ENCODE measurements at regions not wholly inside any gene's neighbourhood (a gene's known extent, or its start where the extent isn't known, plus 50 kb on each side); places are given as distances from the start of the nearest gene placed in this dataset.

DNA sequence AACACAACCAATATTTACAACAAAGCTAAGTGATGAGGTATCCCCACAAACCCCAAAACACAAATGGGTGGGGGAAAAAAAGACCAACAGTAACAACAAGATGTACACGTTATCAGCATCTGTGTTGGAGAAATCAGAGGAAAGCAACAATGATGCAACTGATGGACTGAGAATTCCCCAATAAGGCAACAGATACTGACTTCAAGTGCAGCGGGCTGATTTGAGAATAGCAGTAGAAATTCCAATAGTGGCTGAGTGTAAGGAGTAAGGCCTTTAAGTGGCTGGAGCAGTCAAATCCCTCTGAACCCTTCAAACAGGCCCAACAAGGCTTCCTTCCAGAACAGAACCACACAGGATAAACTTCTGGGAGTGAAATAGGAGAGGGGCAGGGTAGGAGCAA is 97.6 kb downstream of the TM2D1 start:
- no peak for DNase-seq

DNA sequence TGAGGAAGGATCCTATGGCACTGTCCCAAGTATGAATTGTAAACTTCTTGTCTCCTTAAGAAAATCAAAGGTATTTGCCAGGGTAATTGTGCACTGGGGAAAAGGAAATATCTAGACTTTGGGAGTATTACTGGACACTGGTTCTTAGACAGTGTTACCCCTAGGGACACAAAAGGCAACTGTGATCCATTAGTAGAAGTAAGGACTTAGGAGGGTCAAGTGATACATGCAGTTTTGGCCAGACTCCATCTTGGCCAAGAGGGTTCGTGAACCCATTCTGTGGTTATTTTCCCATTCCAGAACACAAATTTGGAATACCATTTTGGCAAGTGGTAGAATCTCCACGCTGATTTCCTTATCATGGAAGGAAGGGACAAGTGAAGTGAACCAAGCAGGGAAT is 98.1 kb downstream of the TM2D1 start:
- no peak for DNase-seq

DNA sequence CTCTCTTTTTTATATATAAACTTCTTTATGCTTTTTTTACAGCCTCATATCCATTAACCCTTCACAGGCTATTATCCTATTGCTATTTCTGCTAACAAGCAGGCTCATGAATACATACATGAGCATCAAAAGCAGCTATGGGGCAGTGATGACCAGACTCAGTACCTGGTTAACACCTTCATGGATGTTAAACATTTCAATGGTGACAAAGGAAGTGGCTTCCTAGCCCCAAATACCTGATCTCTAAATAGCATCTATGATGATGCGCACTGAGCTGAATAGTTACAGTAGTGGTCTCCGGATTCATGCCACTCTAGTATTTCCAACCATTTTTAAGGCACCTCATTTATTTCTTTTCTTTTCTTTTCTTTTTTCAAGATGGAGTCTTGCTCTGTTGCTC is 101.1 kb downstream of the TM2D1 start:
- DNase-seq, result no peak

DNA sequence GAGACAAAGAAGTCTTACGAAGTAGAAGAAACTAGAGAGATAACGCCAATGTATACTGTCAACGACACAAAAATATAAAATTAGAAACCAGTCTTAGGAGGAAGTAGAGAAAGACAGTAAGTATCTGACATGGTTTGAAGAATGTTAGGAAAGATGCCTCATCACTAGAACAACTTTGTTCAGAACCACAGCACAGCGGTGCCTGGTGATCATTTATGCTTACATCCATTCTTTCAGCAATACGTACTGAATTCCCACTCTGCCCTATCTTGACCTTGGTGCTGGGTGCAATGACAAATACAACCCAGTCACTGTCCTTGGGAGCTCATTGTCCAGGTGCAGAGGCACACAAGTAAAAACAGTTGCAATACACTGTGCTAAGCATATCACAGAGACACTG is 104.4 kb downstream of the TM2D1 start:
- no peak for DNase-seq

DNA sequence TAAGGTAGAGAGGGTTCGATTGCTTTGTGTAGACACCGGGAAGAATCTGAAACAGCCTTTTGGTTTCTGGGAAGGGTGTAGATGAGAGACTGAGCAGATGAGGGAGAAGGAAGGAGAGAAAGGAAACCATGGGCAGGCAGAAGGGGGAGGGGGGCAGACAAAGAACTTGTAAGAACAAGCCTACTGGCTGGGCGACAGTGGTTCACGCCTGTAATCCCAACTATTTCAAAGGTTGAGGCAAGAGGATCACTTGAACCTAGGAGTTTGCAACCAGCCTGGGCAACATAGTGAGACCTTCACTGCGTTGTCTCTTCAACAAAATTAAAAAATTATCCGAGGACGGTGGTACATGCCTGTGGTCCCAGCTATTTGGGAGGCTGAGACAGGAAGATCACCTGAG is 106.2 kb downstream of the TM2D1 start:
- DNase-seq, result no peak

DNA sequence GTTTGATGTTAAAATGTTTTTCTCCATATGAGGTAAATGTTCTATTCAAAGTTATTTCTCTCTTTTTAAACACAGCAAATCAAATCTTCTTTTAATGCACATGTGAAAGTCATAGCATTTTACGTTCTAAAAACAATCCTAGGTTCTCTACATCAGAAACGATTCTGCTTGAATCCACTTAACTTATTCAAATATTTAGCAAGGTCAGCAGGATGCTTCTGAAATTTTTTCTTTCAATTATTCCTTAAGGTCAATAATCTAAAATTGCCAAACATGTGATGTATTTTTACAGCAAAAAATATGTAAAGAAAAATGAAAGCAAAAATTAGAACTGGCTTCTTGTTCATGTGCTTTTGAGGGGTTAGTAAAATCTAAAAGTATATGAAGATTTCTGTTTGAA is 106.7 kb downstream of the TM2D1 start:
- no peak for DNase-seq

DNA sequence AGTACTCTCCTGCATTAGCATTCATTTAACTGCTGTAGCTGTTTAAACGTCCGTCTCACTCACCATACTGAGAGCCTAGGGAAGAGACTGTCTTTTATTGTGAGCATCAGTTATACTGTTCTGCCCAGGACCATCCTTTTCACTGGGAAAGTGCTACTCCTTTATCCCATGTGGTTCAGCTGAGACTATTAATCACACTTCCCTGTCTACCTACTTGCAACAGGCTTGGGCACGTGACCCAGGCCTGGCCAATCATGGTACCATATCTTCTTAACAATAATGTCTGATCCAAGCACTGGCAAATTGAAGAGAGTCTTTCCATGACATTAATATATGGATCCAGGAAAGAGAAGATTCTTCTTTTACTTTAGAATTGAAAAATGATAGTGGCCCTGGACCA is 108.1 kb downstream of the TM2D1 start:
- no peak for DNase-seq

DNA sequence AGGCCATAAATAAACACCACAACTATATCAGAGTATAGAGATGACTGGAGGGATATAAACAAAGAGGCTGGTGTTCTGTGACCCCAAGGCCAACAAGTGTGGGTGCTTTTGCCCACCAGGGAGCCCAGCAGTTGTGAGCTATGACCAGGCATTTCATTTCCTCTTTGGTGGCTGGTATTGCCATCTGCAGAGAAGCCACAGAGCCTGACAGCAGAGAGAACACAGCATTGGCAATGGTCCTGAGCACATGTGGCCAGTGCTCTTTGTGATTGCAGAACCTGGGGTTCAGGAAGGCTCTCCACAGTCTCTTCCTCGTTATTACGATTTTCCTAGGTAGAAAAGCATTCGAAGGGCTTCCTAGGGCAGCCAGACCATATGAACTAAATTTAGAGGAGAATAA is 112.3 kb downstream of the TM2D1 start:
- no peak for DNase-seq

DNA sequence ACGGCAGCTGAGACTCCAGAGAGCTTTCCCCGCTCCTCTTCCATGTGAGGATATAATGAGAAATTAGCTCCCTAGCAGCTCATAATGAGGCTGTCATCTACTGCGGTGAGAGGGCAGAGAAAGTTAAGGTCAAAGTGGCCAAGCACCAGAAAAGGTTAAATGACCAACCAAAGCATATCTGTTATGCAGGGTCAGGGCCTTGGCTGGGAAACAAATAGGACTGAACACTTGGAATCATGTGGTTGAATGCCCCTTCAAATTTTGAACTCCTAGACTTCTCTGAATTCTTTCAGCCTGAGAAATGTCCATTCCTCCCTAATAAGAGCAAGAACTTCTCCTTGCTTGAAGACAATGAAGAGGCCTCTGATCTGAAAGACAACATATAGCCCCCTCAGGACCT is 115.9 kb downstream of the TM2D1 start:
- DNase-seq, result no peak

DNA sequence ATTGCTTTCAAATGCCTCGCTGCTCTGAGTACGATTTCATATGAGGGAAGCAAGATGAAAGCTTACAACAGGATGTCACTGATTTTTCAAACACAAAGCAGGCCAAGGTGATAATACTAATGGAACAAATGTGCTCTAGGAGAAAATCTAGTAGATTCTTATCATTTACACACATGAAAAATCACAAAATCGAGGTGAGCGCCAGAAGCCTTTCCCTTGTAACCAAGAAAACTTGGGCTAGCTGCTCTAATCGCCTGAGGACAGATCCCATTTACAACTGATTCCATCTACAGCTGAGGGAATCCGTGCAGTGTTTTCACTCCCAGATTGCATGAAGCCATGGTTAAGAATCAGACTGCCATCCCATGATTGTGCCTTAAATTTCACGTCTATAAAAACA is 117.5 kb downstream of the TM2D1 start:
- no peak for DNase-seq

DNA sequence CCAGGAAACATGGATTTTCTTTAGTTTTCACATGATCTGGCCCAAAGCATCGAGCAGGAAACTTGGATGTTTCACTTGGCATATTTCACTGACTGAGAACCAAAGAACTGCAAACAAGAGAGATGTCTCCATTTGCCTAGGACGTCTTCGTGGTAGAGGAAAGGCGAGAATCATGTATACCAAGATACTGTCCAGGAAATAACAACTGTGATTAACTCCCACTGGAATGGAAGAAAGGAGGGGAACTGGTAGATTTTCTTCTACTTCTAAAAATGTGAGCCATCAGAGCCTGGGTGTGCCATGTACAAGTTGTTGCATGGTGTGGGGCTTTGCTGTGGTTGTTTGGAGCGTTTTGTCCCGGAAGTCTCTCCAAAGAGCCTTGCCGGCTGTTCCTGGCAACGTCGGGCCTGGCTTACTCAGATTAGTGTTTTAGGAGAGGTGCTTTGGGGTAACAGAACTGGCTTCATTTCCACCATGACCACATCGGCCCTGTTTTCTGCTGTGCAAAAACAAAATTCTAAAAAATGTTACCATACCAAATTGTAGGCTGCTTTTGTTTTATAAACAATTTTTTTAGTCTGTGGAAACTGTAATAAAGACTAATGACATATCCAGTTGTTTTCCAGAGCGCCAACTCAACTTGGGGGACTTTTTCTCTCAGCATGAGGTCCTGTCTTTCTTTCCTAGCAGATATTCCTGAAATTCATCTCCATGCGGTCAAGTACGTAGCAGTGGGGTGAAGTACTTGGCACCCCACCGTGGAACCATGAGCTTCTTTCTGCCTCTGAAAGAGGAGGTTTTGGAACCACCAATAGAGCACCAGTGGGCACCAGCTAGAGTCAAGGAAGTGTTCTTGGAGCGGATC is 118.3 kb downstream of the TM2D1 start:
- no peak for DNase-seq

DNA sequence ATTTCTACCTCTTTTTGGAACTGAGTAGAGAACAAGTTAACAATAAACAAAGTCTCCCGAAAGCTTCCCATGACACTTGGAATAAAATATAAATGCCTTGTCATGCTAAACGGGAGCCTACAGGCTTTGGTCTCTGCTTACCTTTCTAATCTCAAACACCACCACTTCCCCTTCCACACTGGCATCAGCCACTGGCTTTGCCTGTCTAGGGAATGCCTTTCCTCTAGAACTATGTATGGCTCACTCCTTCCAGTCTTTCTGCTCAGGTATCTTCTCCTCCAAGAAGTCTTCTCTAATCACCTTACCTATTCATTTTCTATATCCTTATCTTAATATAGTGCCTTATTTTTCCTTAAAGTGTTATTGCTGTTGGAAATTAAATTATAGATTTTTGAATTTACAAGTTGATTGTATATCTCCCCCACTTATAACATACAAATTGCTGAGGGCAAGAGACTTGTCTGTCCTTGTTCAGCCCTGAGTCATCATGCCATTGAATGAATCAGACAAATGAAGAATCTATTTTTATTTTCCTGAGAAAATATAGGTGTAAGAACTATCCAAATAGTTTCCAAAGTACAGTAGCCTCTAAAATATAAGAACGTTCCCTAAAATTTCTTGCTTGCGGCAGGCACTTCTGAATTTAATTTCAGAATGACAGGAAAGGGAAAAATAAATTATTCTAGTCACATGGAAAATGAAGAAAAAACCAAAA is 119.2 kb downstream of the TM2D1 start:
- DNase-seq, result no peak

DNA sequence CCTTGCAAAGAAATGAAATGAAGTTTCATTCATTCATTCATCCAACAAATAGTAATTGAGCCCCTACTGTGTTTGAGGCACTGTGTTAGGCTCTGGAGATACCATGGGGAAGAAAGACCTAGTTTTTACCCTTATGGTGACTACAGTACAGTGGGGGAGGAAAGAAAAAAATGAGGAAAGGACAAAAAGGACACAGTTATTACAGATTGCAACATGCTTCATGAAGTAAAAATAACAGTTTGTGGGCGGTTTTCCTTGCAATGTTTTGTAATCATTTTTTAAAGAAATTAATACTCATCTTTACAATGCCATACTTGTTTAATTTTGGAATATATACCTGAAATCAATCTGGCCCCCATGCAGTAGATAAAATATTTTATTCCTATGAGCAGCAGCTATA is 120.3 kb downstream of the TM2D1 start:
- no peak for DNase-seq

DNA sequence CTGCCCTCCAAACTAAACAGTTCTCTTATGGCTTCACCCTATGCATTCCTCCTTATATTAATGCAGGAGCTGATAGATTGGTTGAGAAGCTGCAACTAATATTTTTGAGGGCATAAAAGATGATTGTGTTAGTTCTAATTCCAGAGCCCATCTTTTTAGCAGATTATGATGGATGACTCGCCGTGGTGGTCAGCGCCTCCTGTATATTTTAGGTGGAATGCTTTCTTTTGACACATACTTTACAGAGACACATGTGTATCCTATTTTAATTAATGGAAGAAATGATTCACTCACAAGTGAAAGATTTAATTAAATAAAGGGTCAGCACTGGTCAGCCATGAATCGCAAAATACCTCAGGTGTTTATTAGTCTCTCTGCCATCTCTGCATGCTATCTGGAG is 120.7 kb downstream of the TM2D1 start:
- no peak for DNase-seq

DNA sequence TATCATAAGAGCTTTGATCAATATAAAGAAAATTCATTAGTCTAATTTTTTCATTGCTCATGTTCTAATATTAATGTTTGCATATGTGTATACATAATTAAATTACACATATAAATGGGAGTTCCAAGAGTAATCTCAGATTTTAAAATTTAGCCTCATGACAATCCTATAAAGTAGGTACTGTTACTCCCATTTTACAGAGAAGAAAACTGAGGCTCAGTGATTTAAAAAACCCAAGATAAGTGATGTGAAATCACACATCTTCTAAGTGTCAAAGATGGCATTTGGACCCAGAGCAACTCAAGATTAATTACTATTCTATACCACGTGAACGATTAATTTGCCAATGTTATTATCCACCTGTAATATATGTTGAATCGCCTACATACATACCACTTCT is 122.3 kb downstream of the TM2D1 start:
- no peak for DNase-seq

DNA sequence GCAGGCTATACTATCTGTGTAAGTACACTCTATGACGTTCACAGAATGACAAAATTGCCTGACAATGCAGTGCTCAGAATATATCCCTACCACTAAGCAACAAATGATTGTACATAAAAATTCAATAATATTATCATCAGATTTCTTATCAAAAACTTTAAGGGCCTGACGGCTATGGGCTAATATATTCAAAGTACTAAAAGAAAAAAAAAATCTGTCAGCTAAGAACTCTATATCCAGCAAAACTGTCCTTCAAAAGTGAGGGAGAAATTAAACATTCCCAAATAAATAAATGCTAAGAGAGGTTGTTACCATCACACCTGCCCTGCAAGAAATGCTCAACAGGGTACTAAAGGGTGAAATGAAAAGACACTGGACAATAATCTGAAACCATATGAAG is 127.3 kb downstream of the TM2D1 start:
- DNase-seq, result no peak

DNA sequence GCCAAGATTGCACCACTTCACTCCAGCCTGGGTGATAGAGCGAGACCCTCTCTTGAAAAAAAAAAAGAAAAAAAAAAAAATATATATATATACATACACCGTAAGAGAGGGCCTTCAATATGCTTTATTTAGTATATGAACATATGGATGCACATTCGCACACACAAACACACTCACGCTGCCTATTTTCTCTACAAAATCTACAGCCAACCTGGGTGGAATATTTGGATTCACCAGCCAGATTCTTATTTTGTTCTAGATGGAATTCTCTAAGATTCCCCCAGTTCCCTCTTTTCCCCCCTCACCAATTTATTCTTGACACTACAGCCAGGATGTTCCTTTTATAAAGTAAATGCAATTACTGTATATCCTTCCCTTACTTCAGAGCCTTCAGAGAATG is 131.6 kb downstream of the TM2D1 start:
- DNase-seq, result no peak

DNA sequence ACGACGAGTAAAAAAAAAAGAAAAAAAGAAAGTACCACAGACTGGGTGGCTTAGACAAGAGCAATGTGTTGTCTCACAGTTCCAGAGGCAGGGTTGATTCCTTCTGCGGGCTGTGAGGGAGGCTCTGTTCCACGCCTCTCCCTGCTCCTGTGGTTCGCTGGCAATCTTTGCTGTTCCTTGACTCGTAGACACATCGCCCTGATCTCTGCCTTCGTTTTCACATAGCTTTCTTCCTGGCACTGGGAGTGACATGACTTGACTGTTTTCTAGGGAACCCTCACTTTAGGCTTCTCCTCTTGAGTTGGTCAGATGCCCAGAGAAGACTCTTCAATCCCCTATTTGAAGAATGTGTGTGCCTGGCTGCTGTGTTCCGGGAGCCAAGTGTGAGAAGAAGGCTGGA is 133.6 kb downstream of the TM2D1 start:
- no peak for DNase-seq

DNA sequence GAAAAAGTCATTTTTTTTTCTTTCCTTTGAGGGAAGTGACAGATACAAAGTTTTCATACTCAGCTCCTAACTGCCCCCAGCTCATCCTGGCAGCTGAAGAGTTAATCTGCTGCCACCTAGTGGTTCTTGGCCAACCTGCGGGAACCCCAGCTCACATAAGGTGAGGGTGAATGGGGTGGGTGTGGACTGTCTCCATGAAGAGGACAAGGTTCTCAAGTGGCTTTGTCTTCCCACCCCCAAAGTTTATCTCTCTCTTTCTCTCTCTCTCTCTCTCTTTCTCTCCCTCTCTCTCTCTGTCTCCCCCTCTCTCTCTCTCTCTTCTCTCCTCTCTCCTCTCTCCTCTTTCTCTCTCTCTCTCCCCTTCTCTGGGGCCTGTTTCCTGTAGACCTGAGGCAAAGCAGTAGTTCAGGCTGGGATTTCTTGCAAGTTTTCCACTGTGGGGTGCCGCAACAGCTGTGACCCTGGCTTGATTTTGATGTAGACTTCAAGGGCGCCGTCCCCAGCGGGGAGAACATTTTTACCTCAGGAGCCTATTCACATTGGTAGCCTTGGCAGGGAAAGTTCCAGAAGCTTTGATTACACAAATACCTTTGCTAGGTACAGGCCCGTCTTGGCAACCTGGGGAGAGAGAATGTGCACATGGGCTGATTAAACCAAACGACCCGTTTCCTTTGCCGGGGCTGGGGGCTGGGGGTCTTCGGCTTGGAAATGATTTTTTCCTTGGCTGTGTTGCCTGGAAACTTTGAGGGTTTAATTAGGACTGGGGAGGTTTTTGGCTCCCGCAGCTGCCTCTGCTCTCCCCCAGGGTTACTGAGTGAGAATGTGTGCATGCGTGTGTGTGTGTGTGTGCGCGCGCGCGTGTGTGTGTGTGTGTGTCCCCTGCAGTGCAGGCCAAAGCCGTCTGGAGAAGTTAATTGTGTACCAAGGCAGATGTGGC is 135.9 kb downstream of the TM2D1 start:
- DNase-seq, result peak in 1 of 2 experiments; percentile 46

DNA sequence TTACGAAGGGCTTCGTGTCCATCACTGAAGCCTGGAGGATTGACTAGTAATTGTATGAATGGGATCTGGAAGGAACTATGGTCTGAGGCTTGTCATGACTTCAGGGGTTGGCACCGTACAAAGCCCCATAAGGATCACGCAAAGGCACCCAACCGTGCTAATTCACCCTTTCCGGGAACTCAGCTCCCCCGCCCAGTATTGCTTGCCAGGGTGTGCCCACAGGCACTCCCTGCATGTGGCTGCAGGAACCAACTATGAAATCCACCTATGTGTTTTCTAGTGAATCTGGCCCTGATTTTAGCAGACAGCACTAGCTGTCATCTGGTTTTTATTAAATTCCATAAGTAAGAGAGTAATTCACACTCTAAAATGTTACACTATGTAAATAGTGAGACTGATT is 139.2 kb downstream of the TM2D1 start:
- no peak for DNase-seq

DNA sequence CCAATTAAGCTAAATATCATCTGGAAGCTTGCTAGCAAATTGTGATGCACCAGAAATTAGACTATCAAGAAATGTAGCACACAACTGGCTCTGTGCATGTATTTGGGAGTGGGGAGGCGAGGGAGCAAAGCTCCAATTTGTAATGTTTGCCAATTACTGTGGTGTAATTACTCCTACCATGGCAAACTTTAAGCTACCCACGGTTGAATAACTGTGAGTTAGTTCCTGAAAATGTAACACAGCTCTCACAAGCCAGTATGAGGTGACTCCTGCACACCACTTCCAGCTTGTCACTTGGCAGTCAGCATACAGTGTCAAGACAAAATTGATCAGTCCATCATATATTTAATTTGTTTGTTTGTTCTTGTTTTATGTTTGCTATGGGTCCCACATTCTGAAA is 141.2 kb downstream of the TM2D1 start:
- no peak for DNase-seq

DNA sequence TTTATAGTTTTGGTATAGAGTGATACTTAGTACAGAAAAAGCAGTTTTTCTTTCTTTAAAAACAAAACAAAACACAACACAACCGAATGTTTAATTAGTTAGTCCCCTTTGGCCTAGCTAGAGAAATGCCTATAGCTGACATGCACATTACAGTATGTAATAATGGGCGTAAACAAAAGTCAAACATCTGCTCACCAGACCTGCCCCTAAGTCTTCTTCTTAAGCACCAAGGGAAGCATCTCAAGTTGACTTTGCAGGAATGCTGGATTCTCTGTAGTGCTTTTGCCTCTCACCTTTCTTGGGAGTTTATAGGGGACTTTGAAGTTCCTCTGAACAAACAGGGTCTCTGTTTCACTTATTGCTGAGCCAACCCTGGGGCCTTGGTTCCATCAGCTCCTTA is 143.7 kb downstream of the TM2D1 start:
- DNase-seq, result no peak

DNA sequence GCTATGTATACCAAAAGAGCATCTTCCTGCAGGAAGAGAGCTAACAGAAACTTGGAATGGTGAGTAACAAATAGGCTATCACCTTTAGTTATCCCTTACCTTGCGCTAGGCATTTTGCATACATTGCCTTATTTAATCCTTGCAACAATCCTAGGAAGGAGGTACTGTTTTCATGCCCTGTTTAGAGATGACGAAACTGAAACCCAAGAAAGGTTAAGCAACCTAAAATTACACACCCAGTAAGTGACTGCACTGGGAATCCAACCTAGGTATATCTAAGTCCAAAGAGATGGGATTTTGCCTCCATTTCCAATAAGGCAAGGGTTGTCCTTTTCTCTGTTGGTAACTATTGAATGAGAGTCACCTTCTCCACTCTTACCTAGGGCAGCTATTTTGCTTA is 144.5 kb downstream of the TM2D1 start:
- DNase-seq, result no peak

DNA sequence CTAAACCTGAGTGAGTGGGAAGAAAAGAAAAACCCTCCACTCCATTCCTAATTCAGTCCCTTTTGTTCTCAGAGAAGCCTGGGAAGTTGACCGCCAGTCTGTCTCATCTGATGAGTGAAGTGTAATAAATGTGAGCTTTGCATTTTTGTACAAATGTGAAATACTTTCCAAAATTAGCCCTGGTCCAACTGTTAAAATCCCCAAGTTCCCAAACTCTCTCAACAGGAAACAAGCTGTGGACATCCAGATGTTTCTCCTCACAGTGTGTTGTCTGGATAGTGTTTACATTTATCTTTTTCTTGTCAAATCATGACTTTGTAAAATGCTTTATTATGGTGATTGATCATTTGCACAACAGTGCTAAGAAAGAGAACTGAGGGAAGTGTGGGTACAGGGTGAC is 145.1 kb downstream of the TM2D1 start:
- DNase-seq, result no peak
